Jurkat, Clone E6-1 (cell line): ENCODE measurements at regions not wholly inside any gene's neighbourhood (a gene's known extent, or its start where the extent isn't known, plus 50 kb on each side); places are given as distances from the start of the nearest gene placed in this dataset.
"Not testable (repeated sequence)": the region's sequence is repeated elsewhere in the genome, so short reads cannot be mapped to it uniquely, and the experiment has no call there.

ENCODE experiments used
- DNase-seq: peaks from one replicate; pipeline ENCODE4 v3.0.0-alpha.2; 2011; ENCODE audit warnings: low read depth, low spot score
- H3K4me3 ChIP-seq: 2 replicates; pipeline ENCODE4 v1.5.1; 2011; ENCODE audit warnings: mild to moderate bottlenecking, low read length, control low read depth, moderate library complexity

DNA sequence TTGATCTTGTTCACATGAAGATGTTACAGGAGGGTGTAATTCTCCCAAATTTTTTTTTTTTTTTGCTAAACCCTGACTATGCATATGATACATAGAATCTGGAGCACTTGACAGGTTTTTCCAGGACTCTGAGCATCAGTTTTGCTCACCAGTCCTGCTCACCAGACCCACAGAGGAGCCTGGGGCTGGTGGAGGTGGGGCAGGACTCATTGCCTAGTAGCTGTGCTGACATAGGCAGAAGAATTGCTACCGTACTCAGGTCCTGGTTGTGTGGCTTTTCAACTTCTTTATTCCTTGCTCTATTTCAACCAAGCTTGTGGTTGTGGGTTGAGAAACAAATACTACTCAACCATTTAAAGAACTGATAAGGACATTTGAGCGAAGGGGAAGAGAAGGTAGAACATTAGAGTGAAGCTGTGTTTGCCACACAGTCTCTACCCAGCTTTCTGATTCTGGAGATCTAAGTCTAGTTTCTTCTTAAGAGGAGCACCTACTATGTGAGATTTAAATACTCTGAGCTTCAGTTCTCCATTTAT lies 212.4 kb downstream of the UTP18 start:
- no peak overlapping the region for H3K4me3 ChIP-seq
- peak; percentile 40 for DNase-seq

GRCh38 chr17:51474764-51475163 lies 214.4 kb downstream of the UTP18 start:
- no peak for DNase-seq
- no peak overlapping the region for H3K4me3 ChIP-seq

DNA sequence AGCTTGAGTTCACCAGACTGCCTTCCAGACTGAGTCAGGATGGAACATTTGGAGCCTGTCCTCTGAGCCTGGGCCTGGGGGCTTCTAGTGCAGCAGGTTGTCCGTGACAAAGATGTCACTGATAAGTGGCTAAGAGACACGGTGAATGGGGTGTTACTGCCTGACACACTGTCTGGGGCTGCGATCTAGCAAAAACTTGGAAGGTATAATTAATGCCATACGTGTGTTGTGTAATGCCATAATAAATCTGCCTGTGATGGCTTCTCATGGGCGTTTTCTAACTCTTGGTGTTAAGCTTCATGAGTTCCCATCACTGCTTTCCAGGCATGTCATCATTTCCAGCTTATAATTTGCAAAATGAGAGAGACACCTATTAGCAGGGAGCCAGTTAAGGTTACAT lies 215.4 kb downstream of the UTP18 start:
- no peak overlapping the region for H3K4me3 ChIP-seq
- no peak for DNase-seq

- DNase-seq, result no peak
- no peak overlapping the region for H3K4me3 ChIP-seq
These were observed 219.0 kb downstream of the UTP18 start for GRCh38 chr17:51479303-51479702.

GRCh38 chr17:51481370-51481769 lies 221.0 kb downstream of the UTP18 start:
- no peak for DNase-seq
- H3K4me3 ChIP-seq, result no peak overlapping the region

DNA sequence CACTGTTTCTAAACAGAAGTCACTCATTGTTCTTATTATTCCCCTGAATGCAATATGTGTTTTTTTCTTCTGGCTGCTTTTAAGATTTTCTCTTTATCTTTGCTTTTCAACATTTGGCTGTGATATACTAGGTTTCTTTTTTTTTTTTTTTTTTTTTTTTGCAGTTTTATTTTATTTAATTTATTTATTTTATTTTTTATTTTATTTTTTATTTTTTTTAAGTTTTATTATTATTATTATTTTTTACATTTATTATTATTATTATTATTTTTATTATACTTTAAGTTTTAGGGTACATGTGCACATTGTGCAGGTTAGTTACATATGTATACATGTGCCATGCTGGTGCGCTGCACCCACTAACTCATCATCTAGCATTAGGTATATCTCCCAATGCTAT lies 221.9 kb downstream of the UTP18 start:
- DNase-seq, result not testable (repeated sequence)

GRCh38 chr17:51486091-51486490 lies 225.7 kb downstream of the UTP18 start:
- DNase-seq, result no peak
- H3K4me3 ChIP-seq, result no peak overlapping the region

More for the DNA sequence above, 221.9 kb downstream of the UTP18 start:
- H3K4me3 ChIP-seq, result not testable (repeated sequence)

GRCh38 chr17:51486885-51487520 lies 226.7 kb downstream of the UTP18 start:
- no peak overlapping the region for H3K4me3 ChIP-seq
- DNase-seq, result no peak

DNA sequence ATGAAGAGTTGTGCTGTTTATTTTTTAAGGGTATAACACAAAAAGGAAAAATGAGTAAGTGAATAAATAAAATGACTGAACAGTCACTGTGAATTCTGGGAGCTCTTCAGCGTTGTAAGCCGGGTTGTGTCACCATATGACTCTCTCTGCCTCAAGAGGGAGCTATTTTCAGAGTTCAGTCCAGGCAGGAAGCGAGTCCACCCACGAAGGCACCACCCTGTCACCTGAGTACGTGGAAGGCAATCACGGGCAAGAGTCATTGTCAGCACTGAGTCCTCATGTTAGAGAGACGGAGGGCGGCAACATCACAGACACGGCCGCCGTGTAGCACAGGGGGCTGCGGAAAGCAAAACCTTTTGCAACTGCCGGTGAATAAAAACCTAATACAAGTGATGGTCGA lies 227.6 kb downstream of the UTP18 start:
- DNase-seq, result peak; percentile 18
- H3K4me3 ChIP-seq, result no peak overlapping the region

DNA sequence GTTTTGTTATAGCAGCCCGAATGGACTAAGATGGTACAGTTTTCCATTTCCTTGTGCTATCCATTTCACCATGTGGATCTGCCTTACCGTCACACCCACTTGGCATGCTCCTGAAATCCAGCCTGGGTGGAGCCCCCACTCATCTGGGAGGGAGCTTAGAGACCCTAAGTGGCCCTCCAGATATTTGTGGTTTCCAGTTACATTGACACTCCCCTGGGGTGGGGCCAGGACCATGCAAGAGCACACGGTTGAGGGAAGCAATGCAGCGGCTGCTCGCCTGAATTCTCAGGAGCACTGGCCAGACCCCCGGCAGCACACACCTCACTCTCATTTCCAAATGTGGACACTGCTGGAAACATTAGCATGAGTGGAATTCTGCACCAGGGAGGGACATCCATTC lies 231.1 kb downstream of the UTP18 start:
- no peak for DNase-seq
- H3K4me3 ChIP-seq, result no peak overlapping the region

GRCh38 chr17:51493206-51493605 lies 232.9 kb downstream of the UTP18 start:
- H3K4me3 ChIP-seq, result no peak overlapping the region
- DNase-seq, result no peak

DNA sequence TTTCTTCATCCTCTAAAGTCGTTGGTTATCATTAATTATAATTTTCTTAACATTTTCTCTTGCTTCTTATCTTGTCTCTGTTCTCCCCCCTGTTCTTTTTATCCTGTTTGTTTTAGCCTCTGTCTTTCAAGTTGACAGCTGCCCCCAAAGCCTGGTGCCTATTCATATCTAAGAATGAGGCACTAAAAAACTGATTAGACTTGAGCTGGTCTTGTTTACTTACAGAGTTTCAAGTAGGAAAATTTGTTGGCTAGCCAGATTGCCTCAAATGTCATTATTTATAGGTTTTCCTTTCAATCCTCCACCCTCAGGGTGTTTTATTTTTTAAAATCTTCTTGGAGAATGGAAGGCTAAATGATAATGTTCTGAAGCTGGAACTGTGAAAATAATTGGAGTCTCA lies 236.0 kb downstream of the UTP18 start:
- no peak for DNase-seq
- no peak overlapping the region for H3K4me3 ChIP-seq

DNA sequence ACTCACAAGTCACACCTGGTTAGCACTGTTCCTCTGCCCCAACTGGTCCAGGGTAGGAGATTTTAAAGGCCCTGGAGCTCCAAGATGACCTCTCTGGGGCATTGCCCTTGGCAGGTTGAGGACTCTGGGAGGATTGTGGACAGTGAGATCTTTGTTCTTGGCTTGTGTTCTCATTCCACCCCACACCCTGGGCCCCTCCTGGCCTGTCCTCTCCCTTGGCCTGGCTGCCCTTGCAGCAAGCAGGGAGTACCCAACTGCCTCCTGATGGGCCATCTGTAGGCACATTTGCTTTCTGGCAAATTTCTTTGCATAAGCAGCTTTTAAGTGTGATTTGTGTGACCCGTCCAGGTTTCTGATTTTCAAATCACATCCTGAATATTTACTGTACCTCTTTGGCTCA lies 239.6 kb downstream of the UTP18 start:
- DNase-seq, result no peak
- no peak overlapping the region for H3K4me3 ChIP-seq

- H3K4me3 ChIP-seq, result no peak overlapping the region
- no peak for DNase-seq
These were observed 240.1 kb downstream of the UTP18 start for GRCh38 chr17:51500454-51500853.

DNA sequence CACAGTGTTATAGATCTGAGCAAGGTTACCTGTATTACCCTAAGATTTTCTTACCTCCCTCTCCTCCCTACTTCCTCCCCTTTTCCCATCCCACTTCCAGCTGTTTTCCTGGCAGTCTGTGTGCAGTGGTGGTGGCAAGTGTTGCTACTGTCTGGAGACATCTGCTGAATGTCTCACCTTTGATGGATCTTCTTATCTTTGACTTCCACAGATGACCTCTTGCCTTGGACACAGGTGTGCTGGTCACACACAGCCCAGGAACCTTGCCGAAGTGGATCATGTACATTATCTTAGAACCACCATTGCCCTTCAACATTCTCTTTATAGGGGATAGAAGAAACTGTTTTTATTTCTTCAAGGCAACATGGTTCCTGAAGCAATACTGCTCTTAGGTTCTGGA lies 245.1 kb downstream of the UTP18 start:
- H3K4me3 ChIP-seq, result no peak overlapping the region
- no peak for DNase-seq

DNA sequence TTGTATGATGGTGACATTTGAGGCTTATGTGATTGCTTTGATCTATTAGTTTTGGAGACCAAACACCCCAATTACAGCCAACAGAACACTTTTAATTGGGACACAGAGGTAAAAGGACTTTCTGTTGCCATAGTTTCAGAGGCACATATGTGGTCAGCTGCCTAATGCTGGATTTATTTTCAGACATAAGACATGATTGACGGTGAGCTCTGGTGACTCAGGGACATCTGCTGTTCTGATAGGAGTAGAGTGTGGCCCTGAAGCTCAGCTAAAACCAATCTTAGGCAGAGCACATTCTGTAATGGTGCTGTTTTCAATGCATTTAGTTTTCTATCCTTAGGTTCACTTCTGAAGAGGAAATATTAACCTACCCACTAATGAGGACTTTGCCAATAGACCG lies 247.1 kb downstream of the UTP18 start:
- H3K4me3 ChIP-seq, result no peak overlapping the region
- DNase-seq, result no peak

DNA sequence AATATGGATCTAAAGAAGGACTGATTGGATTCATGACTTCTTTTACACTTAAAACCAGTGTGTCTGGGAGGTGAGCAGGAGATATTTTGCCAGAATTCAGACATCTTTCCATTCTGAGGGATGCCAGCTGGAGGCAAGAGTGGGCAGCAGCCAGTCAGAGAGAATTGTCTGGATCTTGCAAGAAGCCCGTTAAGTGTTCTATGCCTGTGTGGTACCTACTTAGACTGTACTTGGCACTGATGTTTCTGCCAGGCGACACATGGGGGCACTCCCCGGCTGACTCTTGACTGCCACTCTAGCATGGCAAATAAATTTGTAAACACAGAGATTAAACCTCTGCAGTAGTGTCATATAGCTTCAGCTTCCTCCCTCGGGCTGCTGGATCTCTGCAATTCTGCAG lies 247.7 kb downstream of the UTP18 start:
- no peak overlapping the region for H3K4me3 ChIP-seq
- no peak for DNase-seq

DNA sequence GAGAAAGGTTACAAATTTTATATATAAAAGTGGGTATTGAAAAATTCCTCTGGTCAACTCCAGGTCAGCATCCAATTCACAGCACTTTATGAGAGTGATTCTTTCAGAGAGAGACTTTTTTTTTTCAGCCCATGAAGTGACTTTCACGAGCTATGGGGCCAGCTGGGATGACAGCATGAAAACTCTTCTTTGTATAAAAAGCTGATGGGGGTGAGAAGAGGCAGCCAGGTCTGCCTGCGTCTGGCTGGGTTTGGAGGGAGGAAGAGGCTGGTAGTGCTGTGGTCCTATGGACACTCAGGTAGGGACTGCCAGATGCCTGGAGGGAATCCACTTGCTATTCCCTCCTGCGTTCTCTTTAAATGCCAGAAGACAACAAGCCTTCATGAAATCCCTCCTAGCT lies 250.6 kb downstream of the UTP18 start:
- DNase-seq, result no peak
- no peak overlapping the region for H3K4me3 ChIP-seq

GRCh38 chr17:51512220-51512907 lies 252.0 kb downstream of the UTP18 start:
- no peak overlapping the region for H3K4me3 ChIP-seq
- DNase-seq, result no peak

DNA sequence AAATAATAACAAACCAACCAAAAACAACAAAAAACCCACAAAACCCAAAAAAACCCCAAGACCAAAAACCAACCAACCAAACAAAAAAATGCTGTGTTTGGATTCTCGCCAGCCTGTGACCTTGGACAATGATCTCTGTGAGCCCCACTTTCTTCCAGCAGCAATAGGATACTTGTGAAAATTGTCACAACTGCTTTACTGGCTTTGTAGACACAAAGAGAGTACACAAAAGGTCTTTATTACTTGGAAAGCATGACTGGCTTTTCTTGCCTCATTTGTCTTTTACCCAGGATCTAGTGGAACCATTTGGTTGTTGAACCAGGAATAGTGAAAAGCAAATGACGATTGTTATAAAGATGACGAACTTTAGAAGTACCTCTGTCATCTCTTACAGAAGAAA lies 256.6 kb downstream of the UTP18 start:
- H3K4me3 ChIP-seq, result no peak overlapping the region
- DNase-seq, result no peak

GRCh38 chr17:51524524-51524923 lies 264.2 kb downstream of the UTP18 start:
- DNase-seq, result no peak
- H3K4me3 ChIP-seq, result no peak overlapping the region
